DND-41 (cell line): ENCODE measurements at regions not wholly inside any gene's neighbourhood (a gene's known extent, or its start where the extent isn't known, plus 50 kb on each side); places are given as distances from the start of the nearest gene placed in this dataset.

Experiments
- ATAC-seq: fragments of 200-7000 bp; cut with Tn5 transposase; 3 replicates; pipeline ENCODE4 v1.9.1; 2021; ENCODE audit warnings: low read depth; ENCODE audit not compliant: insufficient read depth
- DNase-seq: peaks from one replicate; pipeline ENCODE4 v3.0.0-alpha.2; 2020
- H2AFZ ChIP-seq: 2 replicates; pipeline ENCODE4 v1.6.0; 2012; ENCODE audit warnings: low read depth, low read length
- H3K27ac ChIP-seq: 2 replicates; pipeline ENCODE4 v1.5.1; 2012; ENCODE audit warnings: low read length, inconsistent platforms
- H3K27me3 ChIP-seq: fragments of 200-600 bp; sonication (generic); 2 replicates; pipeline ENCODE4 v1.6.0; 2012; ENCODE audit warnings: low read length, mild to moderate bottlenecking, inconsistent platforms; ENCODE audit not compliant: insufficient read depth, poor library complexity
- H3K36me3 ChIP-seq: 2 replicates; pipeline ENCODE4 v1.5.1; 2012; ENCODE audit warnings: low read length, inconsistent platforms; ENCODE audit not compliant: insufficient read depth
- H3K4me1 ChIP-seq: 2 replicates; pipeline ENCODE4 v1.5.1; 2012; ENCODE audit warnings: mild to moderate bottlenecking, low read length; ENCODE audit not compliant: insufficient read depth
- H3K4me2 ChIP-seq: 2 replicates; pipeline ENCODE4 v1.6.0; 2012; ENCODE audit warnings: mild to moderate bottlenecking, moderate library complexity, low read length, inconsistent platforms; ENCODE audit not compliant: insufficient read depth
- H3K4me3 ChIP-seq, 2 experiments: fragments of 200-600 bp in 1 of 2; shearing (Covaris generic) in 1 of 2; 2 replicates each; pipeline ENCODE4 v1.5.1; 2012 to 2016; ENCODE audit warnings: inconsistent platforms in 2 of 2, low read length in 2 of 2, mild to moderate bottlenecking in 2 of 2, low read depth in 1 of 2, moderate library complexity in 1 of 2
- H3K79me2 ChIP-seq: 2 replicates; pipeline ENCODE4 v1.6.0; 2012; ENCODE audit warnings: low read length, inconsistent platforms; ENCODE audit not compliant: insufficient read depth
- H3K9ac ChIP-seq: 2 replicates; pipeline ENCODE4 v1.6.0; 2012; ENCODE audit warnings: low read depth, mild to moderate bottlenecking, inconsistent platforms, low read length, moderate library complexity
- H3K9me3 ChIP-seq: 2 replicates; pipeline ENCODE4 v1.5.1; 2012; ENCODE audit warnings: low read length, moderate library complexity, mild to moderate bottlenecking, inconsistent platforms; ENCODE audit not compliant: insufficient read depth, severe bottlenecking
- H4K20me1 ChIP-seq: 2 replicates; pipeline ENCODE4 v1.6.0; 2012; ENCODE audit warnings: low read length; ENCODE audit not compliant: insufficient read depth
- EZH2 ChIP-seq: IDR thresholded peaks from 3 replicates; pipeline ENCODE4 v1.6.1; 2012; ENCODE audit warnings: borderline replicate concordance, low read depth, mild to moderate bottlenecking, moderate library complexity, low read length, inconsistent platforms; ENCODE audit not compliant: severe bottlenecking
- TF ChIP-seq, protein P1 (sequence below): IDR thresholded peaks from 2 replicates; pipeline ENCODE4 v1.5.1; 2012; ENCODE audit warnings: borderline replicate concordance, low read length, moderate library complexity, mild to moderate bottlenecking; ENCODE audit not compliant: poor library complexity, severe bottlenecking; ENCODE audit errors: extremely low read depth

DNA sequence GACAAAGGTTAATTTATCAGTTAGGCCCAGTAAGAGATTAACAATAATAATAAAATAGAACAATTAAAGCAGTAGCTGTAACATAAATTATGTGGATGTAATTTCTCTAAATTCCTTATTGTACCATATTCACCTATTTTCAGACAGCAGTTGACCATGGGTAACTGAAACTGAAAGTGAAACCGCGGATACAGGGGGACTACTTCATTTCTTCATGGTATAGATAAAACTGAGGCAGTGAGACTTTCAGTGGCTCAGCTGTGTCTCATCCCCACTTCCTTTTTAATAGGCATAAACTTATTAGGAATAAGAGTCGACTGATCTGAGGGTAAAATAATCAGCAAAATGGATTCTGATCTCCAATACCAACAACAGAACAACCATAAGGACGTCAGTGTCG, 174.0 kb upstream of the WWC1 start:
- H3K4me2 ChIP-seq: no peak overlapping the region

DNA sequence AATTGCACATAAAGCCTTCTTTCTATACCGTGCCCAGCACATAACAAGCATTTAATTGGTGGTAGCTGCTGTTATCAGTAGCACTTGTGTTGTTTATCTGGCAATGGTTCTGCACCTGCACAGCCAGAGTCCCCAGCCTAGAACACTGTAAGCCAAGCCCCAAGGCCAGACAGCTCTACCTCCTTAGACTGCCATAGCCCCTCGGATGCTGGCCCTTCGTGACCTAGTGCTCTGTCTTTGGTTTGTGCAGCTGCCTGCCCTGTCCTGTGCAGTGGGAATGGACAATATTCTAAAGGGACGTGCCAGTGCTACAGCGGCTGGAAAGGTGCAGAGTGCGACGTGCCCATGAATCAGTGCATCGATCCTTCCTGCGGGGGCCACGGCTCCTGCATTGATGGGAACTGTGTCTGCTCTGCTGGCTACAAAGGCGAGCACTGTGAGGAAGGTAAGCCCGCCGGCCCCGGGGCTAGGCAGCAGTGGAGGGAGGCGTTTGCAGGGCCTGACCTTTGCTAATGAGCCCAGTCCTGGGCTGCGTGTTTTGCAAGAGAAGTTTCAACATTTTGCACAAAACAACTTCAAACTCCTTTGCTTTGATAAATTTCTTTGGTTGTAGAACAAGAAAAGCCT, 173.3 kb upstream of the WWC1 start:
- DNase-seq (no peak), ATAC-seq (no peak)
- Histone ChIP-seq H3K27me3 (no peaks in the 10 kb centered on the region), H3K4me1 (no peaks in the 10 kb centered on the region; the same call in 1 of the 2 replicates), H3K4me2 (no peak overlapping the region), H4K20me1 (no peaks in the 10 kb centered on the region), H3K4me3 (no peak overlapping the region), H3K79me2 (no peaks in the 10 kb centered on the region), H3K36me3 (no peaks in the 10 kb centered on the region), H3K9ac (no peak overlapping the region), H2AFZ (no peak overlapping the region), H3K9me3 (no peaks in the 10 kb centered on the region), H3K27ac (no peak overlapping the region)
- TF ChIP-seq, protein P1, sequence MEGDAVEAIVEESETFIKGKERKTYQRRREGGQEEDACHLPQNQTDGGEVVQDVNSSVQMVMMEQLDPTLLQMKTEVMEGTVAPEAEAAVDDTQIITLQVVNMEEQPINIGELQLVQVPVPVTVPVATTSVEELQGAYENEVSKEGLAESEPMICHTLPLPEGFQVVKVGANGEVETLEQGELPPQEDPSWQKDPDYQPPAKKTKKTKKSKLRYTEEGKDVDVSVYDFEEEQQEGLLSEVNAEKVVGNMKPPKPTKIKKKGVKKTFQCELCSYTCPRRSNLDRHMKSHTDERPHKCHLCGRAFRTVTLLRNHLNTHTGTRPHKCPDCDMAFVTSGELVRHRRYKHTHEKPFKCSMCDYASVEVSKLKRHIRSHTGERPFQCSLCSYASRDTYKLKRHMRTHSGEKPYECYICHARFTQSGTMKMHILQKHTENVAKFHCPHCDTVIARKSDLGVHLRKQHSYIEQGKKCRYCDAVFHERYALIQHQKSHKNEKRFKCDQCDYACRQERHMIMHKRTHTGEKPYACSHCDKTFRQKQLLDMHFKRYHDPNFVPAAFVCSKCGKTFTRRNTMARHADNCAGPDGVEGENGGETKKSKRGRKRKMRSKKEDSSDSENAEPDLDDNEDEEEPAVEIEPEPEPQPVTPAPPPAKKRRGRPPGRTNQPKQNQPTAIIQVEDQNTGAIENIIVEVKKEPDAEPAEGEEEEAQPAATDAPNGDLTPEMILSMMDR: no peak
- no peak for TF ChIP-seq EZH2

More for the DNA sequence above, 174.0 kb upstream of the WWC1 start:
- Histone ChIP-seq H3K4me3 (no peak overlapping the region), H3K79me2 (no peaks in the 10 kb centered on the region), H2AFZ (0 out of 2 replicates have a peak overlapping the region, but pooled peaks have one; percentile 25), H3K4me1 (no peaks in the 10 kb centered on the region; the same call in 1 of the 2 replicates), H3K36me3 (no peaks in the 10 kb centered on the region), H4K20me1 (no peaks in the 10 kb centered on the region), H3K9me3 (no peaks in the 10 kb centered on the region), H3K27ac (no peak overlapping the region), H3K27me3 (no peaks in the 10 kb centered on the region), H3K9ac (no peak overlapping the region)
- ATAC-seq: peak; percentile 70
- no peak for TF ChIP-seq EZH2
- TF ChIP-seq, protein P1: no peak
- DNase-seq: peak; percentile 8

DNA sequence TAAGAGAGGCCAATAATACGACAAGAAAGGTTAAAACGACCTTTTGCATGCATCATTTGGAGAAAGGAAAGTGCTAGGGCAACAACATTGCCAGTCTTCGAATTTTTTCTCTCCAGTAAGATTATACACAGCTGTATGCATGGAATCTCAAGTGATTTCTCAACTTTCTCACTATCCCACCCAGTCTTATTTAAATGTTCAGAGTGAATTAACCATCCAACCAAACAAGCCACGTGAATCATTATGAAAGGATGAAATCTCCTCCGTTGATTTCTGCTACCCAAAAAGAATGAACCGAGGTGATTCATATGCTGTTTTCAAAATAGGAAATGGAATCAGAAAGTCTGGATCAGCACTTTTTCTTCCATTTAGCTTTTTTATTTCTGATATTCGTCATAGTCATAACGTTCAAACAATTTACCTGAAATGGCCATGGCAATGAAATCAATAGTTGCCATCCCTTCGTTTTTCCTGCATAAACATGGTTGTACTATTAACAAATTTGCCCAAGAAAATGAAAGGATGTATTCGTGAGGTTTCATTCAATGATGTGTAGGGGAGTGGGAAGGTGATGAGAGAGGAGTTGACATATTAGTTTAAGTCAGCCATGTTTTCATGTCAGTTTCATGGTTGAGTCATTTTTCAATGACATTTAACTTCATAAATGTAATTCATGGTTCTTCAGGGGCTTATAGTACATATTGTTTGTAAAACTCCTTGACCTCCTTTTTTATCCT, 170.9 kb upstream of the WWC1 start:
- Histone ChIP-seq H3K4me2 (no peak overlapping the region), H2AFZ (no peak overlapping the region)
- no peak for ATAC-seq

More for the DNA sequence above, 170.9 kb upstream of the WWC1 start:
- H3K27me3 ChIP-seq: no peaks in the 10 kb centered on the region
- no peak for TF ChIP-seq EZH2
- TF ChIP-seq, protein P1: no peak
- no peak overlapping the region for H3K27ac ChIP-seq
- H3K9me3 ChIP-seq: no peaks in the 10 kb centered on the region
- no peaks in the 10 kb centered on the region; the same call in 1 of the 2 replicates for H3K4me1 ChIP-seq
- H4K20me1 ChIP-seq: no peaks in the 10 kb centered on the region
- H3K36me3 ChIP-seq: no peaks in the 10 kb centered on the region
- no peak overlapping the region for H3K9ac ChIP-seq
- no peaks in the 10 kb centered on the region for H3K79me2 ChIP-seq
- DNase-seq: no peak
- no peak overlapping the region for H3K4me3 ChIP-seq
